ENCODE measurements at regions not wholly inside any gene's neighbourhood (a gene's known extent, or its start where the extent isn't known, plus 50 kb on each side); places are given as distances from the start of the nearest gene placed in this dataset.

GRCh38 chr6:114936080-114936479, 593.3 kb upstream of the HS3ST5 start:
- TF ChIP-seq CTCF (IDR thresholded peaks at IDR 0.05; ENCODE audit: extremely low read depth in 1 of 2, insufficient read depth in 1 of 2, low read depth in 1 of 2, low read length in 2 of 2) (no peak), POLR2A (IDR thresholded peaks at IDR 0.05; ENCODE audit: low read depth, low read length) (no peak), EZH2 (IDR thresholded peaks at IDR 0.05; ENCODE audit: borderline replicate concordance, low read depth, low read length, severe bottlenecking) (no peak), POLR2AphosphoS5 (IDR thresholded peaks at IDR 0.05; ENCODE audit: insufficient read depth, low read depth, low read length) (no peak), FOS (IDR thresholded peaks at IDR 0.05; ENCODE audit: borderline replicate concordance, insufficient read depth, low read length) (no peak)
